AG09309 (cell line): ENCODE measurements at regions not wholly inside any gene's neighbourhood (a gene's known extent, or its start where the extent isn't known, plus 50 kb on each side); places are given as distances from the start of the nearest gene placed in this dataset.
"Not testable (repeated sequence)": the region's sequence is repeated elsewhere in the genome, so short reads cannot be mapped to it uniquely, and the experiment has no call there.

Experiments
- DNase-seq: peaks from one replicate; pipeline ENCODE4 v3.0.0-alpha.2; 2010; ENCODE audit warnings: low read depth
- H3K4me3 ChIP-seq: 2 replicates; pipeline ENCODE4 v1.5.1; 2011; ENCODE audit warnings: mild to moderate bottlenecking, low read depth, low read length, moderate library complexity; ENCODE audit not compliant: control insufficient read depth
- CTCF ChIP-seq: IDR thresholded peaks from 2 replicates; pipeline ENCODE4 v1.5.1; 2011; ENCODE audit warnings: mild to moderate bottlenecking, low read depth, low read length, inconsistent platforms; ENCODE audit not compliant: insufficient read depth, control insufficient read depth; ENCODE audit errors: missing control alignments

- no peak overlapping the region for H3K4me3 ChIP-seq
- no peak for TF ChIP-seq CTCF
- no peak for DNase-seq
Observed at GRCh38 chr17:20800146-20800545, 220.6 kb downstream of the CDRT15L2 start.

GRCh38 chr17:20805751-20806150 is 226.2 kb downstream of the CDRT15L2 start:
- DNase-seq: no peak
- no peak overlapping the region for H3K4me3 ChIP-seq
- TF ChIP-seq CTCF: no peak

- H3K4me3 ChIP-seq, DNase-seq: not testable (repeated sequence)
Observed at GRCh38 chr17:20807566-20807965, 228.0 kb downstream of the CDRT15L2 start.

- not testable (repeated sequence) for DNase-seq, H3K4me3 ChIP-seq
Observed at GRCh38 chr17:20815410-20815809, 227.4 kb downstream of the USP22 start.

- H3K4me3 ChIP-seq: no peak overlapping the region
- no peak for TF ChIP-seq CTCF
- DNase-seq: no peak
Observed at GRCh38 chr17:20823905-20824304, 218.9 kb downstream of the USP22 start.

- no peak for TF ChIP-seq CTCF
- no peak for DNase-seq
- H3K4me3 ChIP-seq: no peak overlapping the region
Observed at GRCh38 chr17:20825539-20825938, 217.3 kb downstream of the USP22 start.

GRCh38 chr17:20840453-20840852 is 202.4 kb downstream of the USP22 start:
- not testable (repeated sequence) for H3K4me3 ChIP-seq, DNase-seq

GRCh38 chr17:20840987-20841865 is 201.6 kb downstream of the USP22 start:
- DNase-seq, H3K4me3 ChIP-seq: not testable (repeated sequence)

GRCh38 chr17:20842012-20842411 is 200.8 kb downstream of the USP22 start:
- DNase-seq: not testable (repeated sequence)

GRCh38 chr17:20843261-20843660 is 199.6 kb downstream of the USP22 start:
- not testable (repeated sequence) for DNase-seq, H3K4me3 ChIP-seq

More at GRCh38 chr17:20842012-20842411, 200.8 kb downstream of the USP22 start:
- H3K4me3 ChIP-seq: not testable (repeated sequence)

GRCh38 chr17:20843799-20844553 is 198.8 kb downstream of the USP22 start:
- DNase-seq, H3K4me3 ChIP-seq: not testable (repeated sequence)
